ENCODE measurements at regions not wholly inside any gene's neighbourhood (a gene's known extent, or its start where the extent isn't known, plus 50 kb on each side); places are given as distances from the start of the nearest gene placed in this dataset.

GRCh38 chr2:134146161-134146560 lies 107.7 kb upstream of the MGAT5 start:
- no peak overlapping the region for H3K27ac ChIP-seq
- TF ChIP-seq ZFX (IDR thresholded peaks at IDR 0.05; ENCODE audit: borderline replicate concordance) (no peak), CTCF (IDR thresholded peaks at IDR 0.05) (no peak)

GRCh38 chr2:134146620-134147019 lies 107.3 kb upstream of the MGAT5 start:
- no peak for TF ChIP-seq ZFX (IDR thresholded peaks at IDR 0.05; ENCODE audit: borderline replicate concordance)
- no peak for TF ChIP-seq CTCF (IDR thresholded peaks at IDR 0.05)
- H3K27ac ChIP-seq = no peak overlapping the region

- TF ChIP-seq CTCF (IDR thresholded peaks at IDR 0.05) (no peak), ZFX (IDR thresholded peaks at IDR 0.05; ENCODE audit: borderline replicate concordance) (no peak)
- H3K27ac ChIP-seq = no peak overlapping the region
Measured at GRCh38 chr2:134148172-134148571, 105.7 kb upstream of the MGAT5 start.

GRCh38 chr2:134148843-134149472 lies 104.9 kb upstream of the MGAT5 start:
- TF ChIP-seq CTCF (IDR thresholded peaks at IDR 0.05) (no peak), ZFX (IDR thresholded peaks at IDR 0.05; ENCODE audit: borderline replicate concordance) (no peak)

GRCh38 chr2:134149904-134150303 lies 104.0 kb upstream of the MGAT5 start:
- no peak for TF ChIP-seq CTCF (IDR thresholded peaks at IDR 0.05)
- no peak for TF ChIP-seq ZFX (IDR thresholded peaks at IDR 0.05; ENCODE audit: borderline replicate concordance)
- no peak overlapping the region for H3K27ac ChIP-seq

More at GRCh38 chr2:134148843-134149472, 104.9 kb upstream of the MGAT5 start:
- no peak overlapping the region for H3K27ac ChIP-seq

- no peak for TF ChIP-seq CTCF (IDR thresholded peaks at IDR 0.05)
- no peak for TF ChIP-seq ZFX (IDR thresholded peaks at IDR 0.05; ENCODE audit: borderline replicate concordance)
- H3K27ac ChIP-seq = no peak overlapping the region
Measured at GRCh38 chr2:134150760-134151159, 103.1 kb upstream of the MGAT5 start.

- TF ChIP-seq CTCF (IDR thresholded peaks at IDR 0.05) (no peak), ZFX (IDR thresholded peaks at IDR 0.05; ENCODE audit: borderline replicate concordance) (no peak)
- H3K27ac ChIP-seq = no peak overlapping the region
Measured at GRCh38 chr2:134152045-134153010, 101.5 kb upstream of the MGAT5 start.

Data from 22Rv1 (cell line).